C4-2B (cell line): ENCODE measurements at regions not wholly inside any gene's neighbourhood (a gene's known extent, or its start where the extent isn't known, plus 50 kb on each side); places are given as distances from the start of the nearest gene placed in this dataset.

ENCODE experiments used
- H3K27ac ChIP-seq: fragments of 450-650 bp; 2 replicates; pipeline ENCODE4 v1.5.1; 2017
- CTCF ChIP-seq: fragments of 450-650 bp; conservative IDR thresholded peaks from 2 replicates; pipeline ENCODE4 v1.5.1; 2017; ENCODE audit warnings: mild to moderate bottlenecking
- ZFX ChIP-seq: fragments of 450-650 bp; IDR thresholded peaks from 2 replicates; pipeline ENCODE4 v1.6.1; 2017

GRCh38 chr22:48652796-48653195 lies 1174.9 kb downstream of the BRD1 start:
- no peak for TF ChIP-seq CTCF
- no peak for TF ChIP-seq ZFX
- H3K27ac ChIP-seq = no peak overlapping the region

- TF ChIP-seq ZFX (no peak), CTCF (no peak)
Measured at GRCh38 chr22:48651981-48652538, 1175.6 kb downstream of the BRD1 start.

GRCh38 chr22:48651036-48651890 lies 1176.4 kb downstream of the BRD1 start:
- TF ChIP-seq ZFX = no peak
- H3K27ac ChIP-seq = no peak overlapping the region

More at GRCh38 chr22:48651981-48652538, 1175.6 kb downstream of the BRD1 start:
- H3K27ac ChIP-seq = no peak overlapping the region

GRCh38 chr22:48650323-48651035 lies 1177.2 kb downstream of the BRD1 start:
- TF ChIP-seq ZFX (no peak), CTCF (no peak)

GRCh38 chr22:48649466-48649865 lies 1178.2 kb downstream of the BRD1 start:
- TF ChIP-seq ZFX (no peak), CTCF (no peak)
- H3K27ac ChIP-seq = no peak overlapping the region

More at GRCh38 chr22:48650323-48651035, 1177.2 kb downstream of the BRD1 start:
- no peak overlapping the region for H3K27ac ChIP-seq

GRCh38 chr22:48649031-48649430 lies 1178.6 kb downstream of the BRD1 start:
- TF ChIP-seq CTCF (no peak), ZFX (no peak)
- H3K27ac ChIP-seq = no peak overlapping the region

- no peak overlapping the region for H3K27ac ChIP-seq
- TF ChIP-seq CTCF (no peak), ZFX (no peak)
Measured at GRCh38 chr22:48647606-48648515, 1179.8 kb downstream of the BRD1 start.
